GM19025 (cell line): ENCODE measurements at regions not wholly inside any gene's neighbourhood (a gene's known extent, or its start where the extent isn't known, plus 50 kb on each side); places are given as distances from the start of the nearest gene placed in this dataset.
"Not testable (repeated sequence)": the region's sequence is repeated elsewhere in the genome, so short reads cannot be mapped to it uniquely, and the experiment has no call there.

Experiments
- ATAC-seq: cut with Tn5 transposase; IDR thresholded peaks from one replicate; pipeline ENCODE4 v1.9.1; 2021; ENCODE audit warnings: mild to moderate bottlenecking, low read depth, moderate library complexity; ENCODE audit not compliant: unreplicated experiment

- ATAC-seq: no peak
These were observed 252.5 kb upstream of the CASK start for GRCh38 chrX:42175843-42176242.

- not testable (repeated sequence) for ATAC-seq
These were observed 234.6 kb upstream of the CASK start for GRCh38 chrX:42157923-42158322.

DNA sequence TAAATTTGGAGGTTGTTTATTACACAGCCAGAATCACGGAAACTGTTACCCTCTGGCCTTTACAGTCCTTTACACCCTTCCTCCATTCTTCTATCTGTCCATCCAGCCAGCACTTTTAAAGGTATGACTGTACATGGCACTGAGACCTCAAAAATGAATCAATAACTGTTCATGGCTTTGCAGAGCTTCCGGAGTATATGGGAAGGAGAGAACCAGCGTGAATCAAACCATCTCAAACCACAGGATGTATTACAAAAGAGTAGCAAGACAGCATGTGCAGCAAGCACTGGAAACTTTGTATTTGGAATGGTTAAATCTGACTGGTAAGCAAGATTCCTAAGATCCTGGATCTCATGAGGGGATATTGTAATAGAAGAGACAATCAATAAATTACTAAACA is 228.5 kb upstream of the CASK start:
- ATAC-seq: no peak

- ATAC-seq: no peak
These were observed 226.4 kb upstream of the CASK start for GRCh38 chrX:42149765-42150164.

DNA sequence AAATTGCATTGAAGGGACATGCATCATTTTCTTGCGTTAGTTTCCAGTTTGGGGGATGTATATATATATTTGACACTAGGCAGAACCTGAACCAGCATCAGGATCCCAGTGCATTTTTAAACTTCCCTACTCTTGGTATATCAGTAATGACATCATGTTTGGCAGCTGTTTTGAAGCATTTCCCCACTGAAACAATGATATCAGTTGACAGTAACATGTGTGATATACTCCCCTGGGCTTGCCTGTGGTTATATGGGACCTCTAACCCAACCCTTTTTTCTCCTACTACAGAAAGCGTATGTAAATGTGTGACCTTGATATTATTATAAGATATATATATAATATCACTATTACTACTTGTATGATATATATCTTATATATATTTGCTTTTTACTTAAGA is 225.9 kb upstream of the CASK start:
- ATAC-seq: no peak

- ATAC-seq: no peak
These were observed 220.7 kb upstream of the CASK start for GRCh38 chrX:42143866-42144592.

- ATAC-seq: no peak
These were observed 217.0 kb upstream of the CASK start for GRCh38 chrX:42140320-42140719.

- no peak for ATAC-seq
These were observed 212.4 kb upstream of the CASK start for GRCh38 chrX:42135583-42136228.

GRCh38 chrX:42131856-42132255 is 208.5 kb upstream of the CASK start:
- no peak for ATAC-seq

GRCh38 chrX:42129022-42129940 is 205.9 kb upstream of the CASK start:
- no peak for ATAC-seq

DNA sequence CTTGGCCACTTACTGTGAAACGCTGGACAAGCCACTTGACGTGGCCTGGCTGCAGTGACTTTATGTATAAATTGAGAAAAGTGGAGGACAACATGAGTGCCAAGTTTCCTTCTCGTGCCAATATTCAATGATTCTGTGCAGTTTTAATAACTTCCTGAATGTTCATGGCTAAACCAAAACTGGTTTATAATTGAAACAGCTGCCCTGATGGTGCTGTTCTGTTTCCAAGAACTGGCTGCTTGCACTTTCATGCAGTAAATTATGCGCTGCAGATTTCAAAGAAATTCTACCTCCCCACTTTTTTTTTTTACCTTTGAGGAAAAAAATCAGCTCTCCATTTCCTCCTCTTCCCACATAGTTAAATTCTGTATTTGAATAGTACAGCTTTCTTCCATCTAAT is 205.2 kb upstream of the CASK start:
- no peak for ATAC-seq

DNA sequence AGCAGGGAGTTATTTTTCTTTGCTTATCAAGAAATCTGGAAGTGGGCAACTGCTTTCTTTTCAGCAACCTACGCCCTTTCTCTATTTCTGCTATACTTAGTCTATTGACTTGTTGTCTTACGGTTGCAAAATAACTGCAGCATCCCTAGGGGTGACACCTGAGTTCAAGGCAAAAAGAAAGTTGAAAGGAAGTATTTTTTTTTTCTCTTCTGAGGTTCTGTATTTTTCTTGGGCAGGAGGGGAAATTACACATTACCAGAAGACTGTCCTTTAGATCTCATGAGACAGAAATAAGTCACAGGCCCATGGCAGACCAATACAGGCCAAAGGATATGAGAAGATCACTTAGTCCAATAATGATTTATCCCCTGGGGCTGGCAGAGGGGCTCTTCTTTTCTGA is 204.7 kb upstream of the CASK start:
- peak; percentile 71 for ATAC-seq

GRCh38 chrX:42127563-42127962 is 204.2 kb upstream of the CASK start:
- ATAC-seq: peak; percentile 10

GRCh38 chrX:42123369-42123768 is 200.0 kb upstream of the CASK start:
- ATAC-seq: no peak

- ATAC-seq: no peak
These were observed 195.7 kb upstream of the CASK start for GRCh38 chrX:42119076-42119475.

DNA sequence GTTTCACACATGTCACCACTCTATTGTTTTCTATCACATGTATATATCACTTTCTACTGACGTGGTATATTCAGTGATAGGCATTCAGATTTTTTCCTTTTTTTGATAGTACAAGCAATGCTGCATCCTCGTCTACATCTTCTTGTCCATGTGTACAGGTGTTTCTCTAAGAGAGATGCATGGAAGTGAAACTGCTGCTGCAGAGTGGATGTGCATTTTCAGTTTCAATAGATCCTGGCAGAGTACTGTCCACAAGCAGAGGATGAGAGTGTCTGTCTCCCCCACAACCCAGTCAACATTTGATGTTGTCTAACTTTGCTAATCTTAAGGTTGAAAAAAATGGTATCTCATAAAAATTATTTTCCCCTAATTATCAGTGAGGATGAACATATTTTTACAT is 194.0 kb upstream of the CASK start:
- peak; percentile 82 for ATAC-seq

- ATAC-seq: no peak
These were observed 186.1 kb upstream of the CASK start for GRCh38 chrX:42109428-42109827.

GRCh38 chrX:42107495-42108488 is 184.4 kb upstream of the CASK start:
- peak; percentile 73 for ATAC-seq

GRCh38 chrX:42106556-42106955 is 183.2 kb upstream of the CASK start:
- ATAC-seq: no peak
